ENCODE measurements at regions not wholly inside any gene's neighbourhood (a gene's known extent, or its start where the extent isn't known, plus 50 kb on each side); places are given as distances from the start of the nearest gene placed in this dataset.

DNA sequence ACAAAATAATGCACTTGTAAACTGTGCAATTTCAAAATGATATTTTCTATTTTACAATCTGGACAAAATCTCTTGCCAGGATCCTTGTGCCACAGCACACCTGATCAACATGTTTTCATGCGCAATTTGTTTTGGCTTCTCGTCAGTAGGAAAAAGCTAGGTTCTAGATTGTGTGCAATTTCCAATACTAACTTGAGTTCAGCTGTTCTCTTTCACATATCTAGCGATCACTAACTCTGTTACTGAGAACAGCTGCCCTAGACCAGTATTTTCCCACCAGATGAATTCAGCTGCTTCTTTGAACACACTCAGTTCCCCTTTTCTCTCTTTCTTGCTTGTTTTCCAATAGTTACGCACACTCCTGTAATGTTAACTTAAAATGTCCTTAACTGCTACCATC lies 131.2 kb downstream of the MAGEB5 start:
- intact Hi-C loops (cut with DNase I; ENCODE audit: low total_unique reads): no loop called here
- DNase-seq: no peak
- TF ChIP-seq POLR2AphosphoS5 (IDR thresholded peaks at IDR 0.05): no peak
- TF ChIP-seq, protein P1, sequence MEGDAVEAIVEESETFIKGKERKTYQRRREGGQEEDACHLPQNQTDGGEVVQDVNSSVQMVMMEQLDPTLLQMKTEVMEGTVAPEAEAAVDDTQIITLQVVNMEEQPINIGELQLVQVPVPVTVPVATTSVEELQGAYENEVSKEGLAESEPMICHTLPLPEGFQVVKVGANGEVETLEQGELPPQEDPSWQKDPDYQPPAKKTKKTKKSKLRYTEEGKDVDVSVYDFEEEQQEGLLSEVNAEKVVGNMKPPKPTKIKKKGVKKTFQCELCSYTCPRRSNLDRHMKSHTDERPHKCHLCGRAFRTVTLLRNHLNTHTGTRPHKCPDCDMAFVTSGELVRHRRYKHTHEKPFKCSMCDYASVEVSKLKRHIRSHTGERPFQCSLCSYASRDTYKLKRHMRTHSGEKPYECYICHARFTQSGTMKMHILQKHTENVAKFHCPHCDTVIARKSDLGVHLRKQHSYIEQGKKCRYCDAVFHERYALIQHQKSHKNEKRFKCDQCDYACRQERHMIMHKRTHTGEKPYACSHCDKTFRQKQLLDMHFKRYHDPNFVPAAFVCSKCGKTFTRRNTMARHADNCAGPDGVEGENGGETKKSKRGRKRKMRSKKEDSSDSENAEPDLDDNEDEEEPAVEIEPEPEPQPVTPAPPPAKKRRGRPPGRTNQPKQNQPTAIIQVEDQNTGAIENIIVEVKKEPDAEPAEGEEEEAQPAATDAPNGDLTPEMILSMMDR (IDR thresholded peaks at IDR 0.05): no peak
- TF ChIP-seq EP300 (IDR thresholded peaks at IDR 0.05; ENCODE audit: low read depth): no peak
- TF ChIP-seq POLR2A (IDR thresholded peaks at IDR 0.05): no peak
- Histone ChIP-seq H3K36me3 (no peaks in the 10 kb centered on the region), H3K4me3 (no peak overlapping the region), H3K27ac (no peak overlapping the region), H3K9me3 (no peaks in the 10 kb centered on the region), H3K27me3 (no peaks in the 10 kb centered on the region), H3K4me1 (no peaks in the 10 kb centered on the region)
- in situ Hi-C loops (cut with MboI; ENCODE audit: low pct_ligation_motif_present in 1 of 4, low pct_unique_long_range_greater_than_20kb in 1 of 4, low sequenced_read_pairs in 3 of 4): no loop called here
- 86% methylated on average over 3 to 4 of the region's 4 CpGs for WGBS, 2 donors (ENCODE audit: low coverage in 1 of 2)

DNA sequence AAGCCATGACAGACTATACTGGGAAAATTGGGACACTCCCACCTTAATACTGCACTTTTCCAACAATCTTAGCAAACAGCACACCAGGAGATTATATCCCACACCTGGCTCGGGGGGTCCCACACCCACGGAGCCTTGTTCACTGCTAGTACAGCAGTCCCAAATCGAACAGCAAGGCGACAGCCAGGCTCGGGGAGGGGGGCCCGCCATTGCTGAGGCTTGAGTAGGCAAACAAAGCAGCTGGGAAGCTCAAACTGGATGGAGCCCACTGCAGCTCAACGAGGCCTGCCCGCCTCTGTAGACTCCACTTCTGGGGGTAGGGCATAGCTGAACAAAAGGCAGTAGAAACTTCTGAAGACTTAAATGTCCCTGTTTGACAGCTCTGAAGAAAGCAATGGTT lies 118.3 kb downstream of the MAGEB5 start:
- WGBS, 2 donors (ENCODE audit: low coverage in 1 of 2): 72% methylated on average over 8 of the region's 8 CpGs; no CpG with 5 or more reads in 1 of the 2 donors
- H3K4me1 ChIP-seq: no peaks in the 10 kb centered on the region
- intact Hi-C loops (cut with DNase I; ENCODE audit: low total_unique reads): no loop called here
- H3K9me3 ChIP-seq: no peaks in the 10 kb centered on the region
- H3K27ac ChIP-seq: no peak overlapping the region
- no peak for DNase-seq
- TF ChIP-seq POLR2AphosphoS5 (IDR thresholded peaks at IDR 0.05) (no peak), EP300 (IDR thresholded peaks at IDR 0.05; ENCODE audit: low read depth) (no peak), POLR2A (IDR thresholded peaks at IDR 0.05) (no peak)
- TF ChIP-seq, protein P1 (IDR thresholded peaks at IDR 0.05): no peak
- no peaks in the 10 kb centered on the region for H3K27me3 ChIP-seq
- no peaks in the 10 kb centered on the region for H3K36me3 ChIP-seq
- in situ Hi-C loops (cut with MboI; ENCODE audit: low pct_ligation_motif_present in 1 of 4, low pct_unique_long_range_greater_than_20kb in 1 of 4, low sequenced_read_pairs in 3 of 4): no loop called here
- no peak overlapping the region for H3K4me3 ChIP-seq

DNA sequence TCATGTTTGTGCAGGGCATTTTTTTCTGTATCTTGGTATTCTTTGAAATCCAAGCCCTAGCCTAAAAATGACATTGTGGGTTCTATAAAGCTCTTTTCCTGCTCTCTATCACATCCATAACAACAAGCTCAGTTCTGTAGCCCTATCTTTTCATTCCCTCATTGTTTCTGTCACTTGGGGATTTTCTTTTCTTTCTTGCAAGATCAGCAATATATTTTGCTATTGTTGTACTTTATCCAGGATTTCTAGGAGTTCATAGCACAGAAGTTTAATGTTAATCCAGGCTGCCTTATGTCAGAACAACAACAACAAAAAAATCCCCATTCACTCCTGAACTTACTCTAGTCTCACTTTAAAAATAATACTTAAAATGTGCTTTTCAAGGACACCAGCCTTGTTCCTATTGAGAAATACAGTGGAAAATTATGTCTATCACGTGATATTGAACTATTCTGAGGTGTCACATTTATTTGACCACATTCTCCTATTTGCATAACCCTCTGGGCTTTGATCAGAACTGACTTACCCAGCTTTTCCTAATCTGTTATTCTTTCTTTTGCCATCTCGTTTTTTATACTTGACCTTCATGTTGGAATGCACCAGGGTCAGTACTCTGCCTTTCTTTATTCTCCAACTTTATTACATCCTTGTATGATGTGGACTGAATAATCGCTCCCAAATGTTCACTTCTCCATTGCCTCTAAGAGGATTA lies 112.8 kb downstream of the MAGEB5 start:
- in situ Hi-C loops (cut with MboI; ENCODE audit: low pct_ligation_motif_present in 1 of 4, low pct_unique_long_range_greater_than_20kb in 1 of 4, low sequenced_read_pairs in 3 of 4) (no loop called here), intact Hi-C loops (cut with DNase I; ENCODE audit: low total_unique reads) (no loop called here)
- H3K36me3 ChIP-seq: no peaks in the 10 kb centered on the region
- no peak for DNase-seq
- no peaks in the 10 kb centered on the region for H3K4me1 ChIP-seq
- H3K9me3 ChIP-seq: no peaks in the 10 kb centered on the region
- H3K4me3 ChIP-seq: no peak overlapping the region
- H3K27ac ChIP-seq: no peak overlapping the region
- no peaks in the 10 kb centered on the region for H3K27me3 ChIP-seq
- 31 to 50% methylated on average over 2 to 3 of the region's 3 CpGs for WGBS, 2 donors (ENCODE audit: low coverage in 1 of 2)
- TF ChIP-seq POLR2A (IDR thresholded peaks at IDR 0.05): no peak
- TF ChIP-seq POLR2AphosphoS5 (IDR thresholded peaks at IDR 0.05): no peak
- TF ChIP-seq EP300 (IDR thresholded peaks at IDR 0.05; ENCODE audit: low read depth): no peak
- TF ChIP-seq, protein P1 (IDR thresholded peaks at IDR 0.05): no peak

DNA sequence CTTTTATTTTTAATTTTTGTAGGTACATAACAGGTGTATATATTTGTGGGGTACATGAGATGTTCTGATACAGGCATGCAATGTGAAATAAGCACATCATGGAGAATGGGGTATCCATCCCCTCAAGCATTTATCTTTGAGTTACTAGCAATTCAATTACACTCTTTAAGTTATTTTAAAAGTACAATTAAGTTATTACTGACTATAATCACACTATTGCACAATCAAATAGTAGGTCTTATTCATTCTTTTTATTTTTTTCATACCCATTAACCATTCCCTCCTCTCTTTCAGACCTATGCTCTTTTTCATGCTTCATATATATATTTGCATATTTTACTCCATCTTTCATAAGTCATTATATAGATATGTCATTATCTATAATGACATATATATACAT lies 93.3 kb downstream of the MAGEB5 start:
- no peak overlapping the region for H3K4me3 ChIP-seq
- intact Hi-C loops (cut with DNase I; ENCODE audit: low total_unique reads) (no loop called here), in situ Hi-C loops (cut with MboI; ENCODE audit: low pct_ligation_motif_present in 1 of 4, low pct_unique_long_range_greater_than_20kb in 1 of 4, low sequenced_read_pairs in 3 of 4) (no loop called here)
- H3K36me3 ChIP-seq: no peaks in the 10 kb centered on the region
- no peaks in the 10 kb centered on the region for H3K9me3 ChIP-seq
- no peak overlapping the region for H3K27ac ChIP-seq
- DNase-seq: no peak
- H3K27me3 ChIP-seq: no peaks in the 10 kb centered on the region
- no peaks in the 10 kb centered on the region for H3K4me1 ChIP-seq
- TF ChIP-seq, protein P1 (IDR thresholded peaks at IDR 0.05): no peak
- no peak for TF ChIP-seq POLR2AphosphoS5 (IDR thresholded peaks at IDR 0.05)
- TF ChIP-seq EP300 (IDR thresholded peaks at IDR 0.05; ENCODE audit: low read depth): no peak
- TF ChIP-seq POLR2A (IDR thresholded peaks at IDR 0.05): no peak

All from transverse colon (tissue), 4 donors.